SK-N-SH treated with all-trans-retinoic acid at 6 μM for 48 hours (cell line): ENCODE measurements at regions not wholly inside any gene's neighbourhood (a gene's known extent, or its start where the extent isn't known, plus 50 kb on each side); places are given as distances from the start of the nearest gene placed in this dataset.

Experiments used
- ATAC-seq: fragments of 200-7000 bp; cut with Tn5 transposase; 3 replicates; pipeline ENCODE4 v1.9.1; 2020; ENCODE audit warnings: mild to moderate bottlenecking, moderate library complexity
- ARNTL ChIP-seq: fragments of 450-650 bp; formaldehyde crosslinking; IDR thresholded peaks from 2 replicates; pipeline ENCODE4 v1.5.0; 2020; ENCODE audit warnings: low read depth, mild to moderate bottlenecking, moderate library complexity, borderline replicate concordance
- BACH2 ChIP-seq: fragments of 250-450 bp; sonication (Bioruptor Pico); IDR thresholded peaks from 2 replicates; pipeline ENCODE4 v1.9.0; 2021; ENCODE audit warnings: mild to moderate bottlenecking, borderline replicate concordance
- CREB5 ChIP-seq: fragments of 250-450 bp; sonication (Bioruptor Pico); IDR thresholded peaks from 2 replicates; pipeline ENCODE4 v1.5.1; 2020; ENCODE audit warnings: low read depth, mild to moderate bottlenecking, moderate library complexity
- CSRNP3 ChIP-seq: fragments of 250-450 bp; sonication (Bioruptor Pico); IDR thresholded peaks from 2 replicates; pipeline ENCODE4 v1.5.1; 2021; ENCODE audit warnings: mild to moderate bottlenecking, moderate library complexity
- ESRRG ChIP-seq: fragments of 250-450 bp; sonication (Bioruptor Pico); IDR thresholded peaks from 2 replicates; pipeline ENCODE4 v1.6.1; 2021; ENCODE audit warnings: mild to moderate bottlenecking
- ISL1 ChIP-seq: fragments of 250-450 bp; sonication (Bioruptor Pico); IDR thresholded peaks from 2 replicates; pipeline ENCODE4 v2.1.2; 2022; ENCODE audit warnings: mild to moderate bottlenecking, moderate library complexity
- OSR1 ChIP-seq: fragments of 250-450 bp; sonication (Bioruptor Pico); IDR thresholded peaks from 2 replicates; pipeline ENCODE4 v1.8.0; 2022; ENCODE audit warnings: moderate library complexity, mild to moderate bottlenecking, inconsistent platforms
- PATZ1 ChIP-seq: fragments of 250-450 bp; sonication (Bioruptor Pico); IDR thresholded peaks from 2 replicates; pipeline ENCODE4 v1.8.0; 2020; ENCODE audit warnings: mild to moderate bottlenecking, moderate library complexity, borderline replicate concordance
- POU6F1 ChIP-seq: fragments of 250-450 bp; sonication (Bioruptor Pico); IDR thresholded peaks from 2 replicates; pipeline ENCODE4 v1.8.0; 2021; ENCODE audit warnings: low read depth, mild to moderate bottlenecking, moderate library complexity, borderline replicate concordance
- PPARA ChIP-seq: fragments of 250-450 bp; sonication (Bioruptor Pico); IDR thresholded peaks from 2 replicates; pipeline ENCODE4 v1.5.0; 2020; ENCODE audit warnings: mild to moderate bottlenecking, borderline replicate concordance
- RARB ChIP-seq: fragments of 250-450 bp; sonication (Bioruptor Pico); IDR thresholded peaks from 2 replicates; pipeline ENCODE4 v1.8.0; 2021; ENCODE audit warnings: mild to moderate bottlenecking, moderate library complexity
- SNAI2 ChIP-seq: fragments of 250-450 bp; sonication (Bioruptor Pico); IDR thresholded peaks from 2 replicates; pipeline ENCODE4 v1.5.0; 2020; ENCODE audit warnings: mild to moderate bottlenecking, moderate library complexity
- TCF4 ChIP-seq: fragments of 250-450 bp; sonication (Bioruptor Pico); IDR thresholded peaks from 2 replicates; pipeline ENCODE4 v1.8.0; 2021; ENCODE audit warnings: mild to moderate bottlenecking, moderate library complexity, borderline replicate concordance
- TSHZ2 ChIP-seq: fragments of 250-450 bp; sonication (Bioruptor Pico); IDR thresholded peaks from 2 replicates; pipeline ENCODE4 v1.5.0; 2020; ENCODE audit warnings: mild to moderate bottlenecking, moderate library complexity
- ZC3H10 ChIP-seq: fragments of 250-450 bp; sonication (Bioruptor Pico); IDR thresholded peaks from 2 replicates; pipeline ENCODE4 v1.5.1; 2021; ENCODE audit warnings: mild to moderate bottlenecking, moderate library complexity
- ZFP3 ChIP-seq: fragments of 250-450 bp; sonication (Bioruptor Pico); IDR thresholded peaks from 2 replicates; pipeline ENCODE4 v1.5.0; 2020; ENCODE audit warnings: mild to moderate bottlenecking, moderate library complexity
- ZFP30 ChIP-seq: fragments of 450-650 bp; formaldehyde crosslinking; IDR thresholded peaks from 2 replicates; pipeline ENCODE4 v1.5.0; 2022; ENCODE audit warnings: mild to moderate bottlenecking, moderate library complexity
- ZNF565 ChIP-seq: fragments of 450-650 bp; formaldehyde crosslinking; conservative IDR thresholded peaks from 2 replicates; pipeline ENCODE4 v1.5.0; 2020; ENCODE audit warnings: low read depth, mild to moderate bottlenecking, moderate library complexity
- ZNF8 ChIP-seq: fragments of 450-650 bp; formaldehyde crosslinking; IDR thresholded peaks from 2 replicates; pipeline ENCODE4 v1.5.0; 2020; ENCODE audit warnings: mild to moderate bottlenecking, moderate library complexity

GRCh38 chr10:6659451-6659850, 79.4 kb upstream of the PRKCQ start:
- ATAC-seq: no peak
- TF ChIP-seq ZC3H10 (CRISPR knock-in tag) (no peak), PPARA (CRISPR knock-in tag) (no peak), POU6F1 (CRISPR knock-in tag) (no peak), ARNTL (CRISPR knock-in tag) (no peak), ZFP30 (no peak), ISL1 (CRISPR knock-in tag) (no peak), OSR1 (CRISPR knock-in tag) (no peak)

GRCh38 chr10:6657669-6658068, 77.6 kb upstream of the PRKCQ start:
- TF ChIP-seq PPARA (CRISPR knock-in tag) (no peak), SNAI2 (CRISPR knock-in tag) (no peak), CSRNP3 (no peak), ISL1 (CRISPR knock-in tag) (no peak), RARB (no peak), BACH2 (CRISPR knock-in tag) (no peak), PATZ1 (CRISPR knock-in tag) (no peak), ESRRG (CRISPR knock-in tag) (no peak)
- no peak for ATAC-seq

GRCh38 chr10:6657196-6657595, 77.1 kb upstream of the PRKCQ start:
- no peak for ATAC-seq
- TF ChIP-seq TCF4 (CRISPR knock-in tag) (no peak), PPARA (CRISPR knock-in tag) (no peak), ISL1 (CRISPR knock-in tag) (no peak), TSHZ2 (no peak), ZFP3 (no peak), ZC3H10 (CRISPR knock-in tag) (no peak), BACH2 (CRISPR knock-in tag) (no peak), ARNTL (CRISPR knock-in tag) (no peak), SNAI2 (CRISPR knock-in tag) (no peak), PATZ1 (CRISPR knock-in tag) (no peak), CREB5 (CRISPR knock-in tag) (no peak), CSRNP3 (no peak), ZNF8 (no peak), ZNF565 (CRISPR knock-in tag) (no peak), ESRRG (CRISPR knock-in tag) (no peak), OSR1 (CRISPR knock-in tag) (no peak), POU6F1 (CRISPR knock-in tag) (no peak), ZFP30 (no peak)
